ENCODE measurements at regions not wholly inside any gene's neighbourhood (a gene's known extent, or its start where the extent isn't known, plus 50 kb on each side); places are given as distances from the start of the nearest gene placed in this dataset.

- Mint-ChIP-seq H3K27me3 (ENCODE audit: low read depth) (peaks cover 4% of the 10 kb centered on the region), H3K4me3 (no peak overlapping the region), H3K9me3 (peaks cover 6% of the 10 kb centered on the region), H3K4me1 (ENCODE audit: low read depth) (no peaks in the 10 kb centered on the region), H3K36me3 (ENCODE audit: insufficient read depth) (no peaks in the 10 kb centered on the region)
- ATAC-seq, result no peak
- DNase-seq, result no peak
Measured at GRCh38 chr11:11086979-11087378, 229.1 kb upstream of the ZBED5 start.

GRCh38 chr11:11085580-11085979 is 227.7 kb upstream of the ZBED5 start:
- H3K4me3 Mint-ChIP-seq, result no peak overlapping the region
- ATAC-seq (no peak), DNase-seq (no peak)
- no peaks in the 10 kb centered on the region for H3K4me1 Mint-ChIP-seq (ENCODE audit: low read depth)
- H3K36me3 Mint-ChIP-seq (ENCODE audit: insufficient read depth), result no peaks in the 10 kb centered on the region
- H3K9me3 Mint-ChIP-seq, result peaks cover 6% of the 10 kb centered on the region
- H3K27me3 Mint-ChIP-seq (ENCODE audit: low read depth), result peaks cover 4% of the 10 kb centered on the region

DNA sequence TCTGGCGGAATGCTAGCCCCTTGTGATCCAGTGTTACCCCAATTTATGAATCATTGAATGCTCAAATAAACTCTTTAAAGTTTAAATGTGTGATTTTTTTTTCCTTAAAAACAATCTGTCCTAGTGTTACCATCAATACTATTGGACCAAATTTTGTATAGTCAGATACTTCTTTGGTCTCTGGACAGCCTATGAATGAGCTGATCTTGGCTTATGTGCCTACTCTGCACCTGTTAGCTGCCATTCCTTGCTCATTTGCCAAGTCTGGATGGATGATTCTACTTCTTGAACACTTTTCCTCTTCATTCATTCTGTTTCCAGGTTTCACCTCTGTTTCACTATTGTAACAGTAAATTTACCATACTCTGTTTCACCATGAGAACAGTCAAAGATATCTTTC is 226.5 kb upstream of the ZBED5 start:
- Mint-ChIP-seq H3K4me3 (no peak overlapping the region), H3K27me3 (ENCODE audit: low read depth) (peaks cover 4% of the 10 kb centered on the region), H3K4me1 (ENCODE audit: low read depth) (no peaks in the 10 kb centered on the region), H3K9me3 (no peaks in the 10 kb centered on the region), H3K36me3 (ENCODE audit: insufficient read depth) (no peaks in the 10 kb centered on the region)
- ATAC-seq (no peak), DNase-seq (no peak)

- ATAC-seq (no peak), DNase-seq (no peak)
- Mint-ChIP-seq H3K4me1 (ENCODE audit: low read depth) (no peaks in the 10 kb centered on the region), H3K36me3 (ENCODE audit: insufficient read depth) (no peaks in the 10 kb centered on the region), H3K9me3 (no peaks in the 10 kb centered on the region), H3K27me3 (ENCODE audit: low read depth) (peaks cover 9% of the 10 kb centered on the region), H3K4me3 (no peak overlapping the region)
Measured at GRCh38 chr11:11083441-11083840, 225.6 kb upstream of the ZBED5 start.

DNA sequence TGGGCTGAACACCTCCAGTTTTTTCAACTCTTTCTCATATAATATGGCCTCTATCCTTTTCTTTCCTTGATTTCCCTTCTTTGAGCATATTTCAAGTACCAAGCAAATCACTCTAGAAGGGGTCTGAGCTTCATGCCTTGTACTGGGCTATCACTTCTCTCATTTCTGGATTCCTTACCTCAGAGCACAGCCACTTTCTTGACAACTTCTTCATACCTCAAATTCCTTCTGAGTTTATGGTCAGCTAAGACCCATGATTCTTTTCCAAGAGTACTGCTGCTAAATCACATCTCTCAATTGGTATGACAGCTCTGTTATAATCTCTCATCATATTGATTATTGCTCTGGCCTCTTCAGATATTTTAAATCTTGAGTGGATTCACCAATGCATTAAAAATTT is 224.8 kb upstream of the ZBED5 start:
- Mint-ChIP-seq H3K36me3 (ENCODE audit: insufficient read depth) (no peaks in the 10 kb centered on the region), H3K27me3 (ENCODE audit: low read depth) (peaks cover 11% of the 10 kb centered on the region), H3K9me3 (no peaks in the 10 kb centered on the region), H3K4me1 (ENCODE audit: low read depth) (no peaks in the 10 kb centered on the region), H3K4me3 (no peak overlapping the region)
- no peak for DNase-seq
- no peak for ATAC-seq

- DNase-seq (no peak), ATAC-seq (no peak)
- H3K27me3 Mint-ChIP-seq (ENCODE audit: low read depth), result peaks cover 11% of the 10 kb centered on the region
- H3K4me3 Mint-ChIP-seq, result no peak overlapping the region
- H3K9me3 Mint-ChIP-seq, result no peaks in the 10 kb centered on the region
- H3K36me3 Mint-ChIP-seq (ENCODE audit: insufficient read depth), result no peaks in the 10 kb centered on the region
- peaks cover 3% of the 10 kb centered on the region for H3K4me1 Mint-ChIP-seq (ENCODE audit: low read depth)
Measured at GRCh38 chr11:11081776-11082175, 223.9 kb upstream of the ZBED5 start.

GRCh38 chr11:11081288-11081687 is 223.4 kb upstream of the ZBED5 start:
- no peaks in the 10 kb centered on the region for H3K36me3 Mint-ChIP-seq (ENCODE audit: insufficient read depth)
- H3K27me3 Mint-ChIP-seq (ENCODE audit: low read depth), result peaks cover 11% of the 10 kb centered on the region
- H3K4me1 Mint-ChIP-seq (ENCODE audit: low read depth), result peaks cover 3% of the 10 kb centered on the region
- ATAC-seq, result no peak
- H3K4me3 Mint-ChIP-seq, result no peak overlapping the region
- DNase-seq, result no peak
- no peaks in the 10 kb centered on the region for H3K9me3 Mint-ChIP-seq

DNA sequence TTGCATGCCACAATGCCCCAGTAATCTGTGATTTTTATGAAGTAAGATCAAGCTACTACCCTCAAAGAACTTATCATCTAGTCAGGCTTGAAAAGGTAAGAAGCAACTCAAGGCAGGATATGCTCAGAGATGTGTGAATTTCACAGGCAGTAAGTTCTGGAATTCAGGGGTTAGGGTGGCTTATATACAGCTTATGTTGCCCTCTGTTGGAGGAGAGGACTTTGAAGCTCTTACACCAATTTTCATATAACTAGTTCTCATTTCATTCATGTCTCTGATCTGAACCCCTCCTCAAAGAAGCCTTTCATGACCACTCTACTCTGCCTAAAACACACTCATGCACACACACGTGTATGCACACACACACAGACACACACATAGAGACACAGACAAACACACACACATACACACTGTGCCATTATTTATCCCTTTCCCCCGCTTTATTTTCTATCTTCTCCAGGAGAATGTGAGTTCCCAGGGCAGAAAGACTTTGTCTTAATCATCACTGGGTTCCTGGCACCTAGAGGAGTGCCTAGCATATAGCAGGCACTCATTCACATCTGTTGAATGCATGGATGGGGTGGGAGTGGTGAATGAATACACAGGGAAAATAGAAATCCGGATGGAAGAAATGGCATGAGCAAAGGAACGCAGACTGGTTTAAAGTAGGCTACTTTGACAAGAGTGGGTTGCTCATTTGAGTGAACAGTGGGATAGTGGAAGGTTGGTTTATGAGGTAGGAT is 220.7 kb upstream of the ZBED5 start:
- no peak for DNase-seq
- peaks cover 7% of the 10 kb centered on the region for H3K27me3 Mint-ChIP-seq (ENCODE audit: low read depth)
- no peak for ATAC-seq
- no peak overlapping the region for H3K4me3 Mint-ChIP-seq
- H3K9me3 Mint-ChIP-seq, result no peaks in the 10 kb centered on the region
- peaks cover 10% of the 10 kb centered on the region for H3K4me1 Mint-ChIP-seq (ENCODE audit: low read depth)
- no peaks in the 10 kb centered on the region for H3K36me3 Mint-ChIP-seq (ENCODE audit: insufficient read depth)

DNA sequence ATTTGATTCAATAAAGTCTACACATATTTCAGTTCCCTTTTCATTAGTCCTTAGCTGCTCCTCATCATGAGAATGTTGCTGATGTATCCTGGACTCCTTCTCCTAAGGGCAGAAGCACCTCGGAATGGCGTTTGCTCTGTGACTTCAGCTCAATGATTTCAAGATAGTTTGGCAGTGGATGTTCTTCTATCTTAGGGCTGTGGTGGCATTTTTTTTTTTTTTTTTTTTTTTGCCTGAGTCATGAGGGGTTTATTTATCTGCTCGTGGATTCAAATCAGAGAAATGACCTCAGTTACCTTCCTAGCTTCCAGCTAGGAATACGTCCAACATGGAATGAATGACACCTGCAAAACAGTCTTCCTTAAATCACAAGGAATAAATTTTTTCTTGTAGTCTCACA is 220.0 kb upstream of the ZBED5 start:
- ATAC-seq (no peak), DNase-seq (no peak)
- Mint-ChIP-seq H3K9me3 (no peaks in the 10 kb centered on the region), H3K4me1 (ENCODE audit: low read depth) (peaks cover 10% of the 10 kb centered on the region), H3K36me3 (ENCODE audit: insufficient read depth) (no peaks in the 10 kb centered on the region), H3K27me3 (ENCODE audit: low read depth) (peaks cover 7% of the 10 kb centered on the region), H3K4me3 (no peak overlapping the region)

DNA sequence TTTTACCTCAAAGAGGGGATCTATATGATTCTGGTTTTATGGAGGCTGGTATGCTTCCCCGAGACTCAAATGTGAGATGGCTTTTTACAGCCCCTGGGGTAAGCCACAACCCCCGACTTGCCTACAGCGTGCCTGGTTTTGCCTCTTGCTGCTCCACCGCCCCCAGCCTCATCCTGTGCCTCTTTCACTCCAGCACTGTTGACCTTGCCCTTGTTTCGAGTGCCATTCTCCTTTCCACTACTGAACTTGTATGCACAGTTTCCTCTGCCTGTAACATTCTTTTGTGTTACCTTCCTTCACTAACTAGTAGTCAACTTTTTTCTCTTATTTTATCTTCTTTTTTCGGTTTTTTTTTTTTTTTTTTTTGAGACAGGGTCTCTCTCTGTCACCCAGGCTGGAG is 219.0 kb upstream of the ZBED5 start:
- no peak overlapping the region for H3K4me3 Mint-ChIP-seq
- no peak for ATAC-seq
- no peaks in the 10 kb centered on the region for H3K36me3 Mint-ChIP-seq (ENCODE audit: insufficient read depth)
- H3K9me3 Mint-ChIP-seq, result no peaks in the 10 kb centered on the region
- peaks cover 7% of the 10 kb centered on the region for H3K27me3 Mint-ChIP-seq (ENCODE audit: low read depth)
- no peak for DNase-seq
- peaks cover 10% of the 10 kb centered on the region for H3K4me1 Mint-ChIP-seq (ENCODE audit: low read depth)

DNA sequence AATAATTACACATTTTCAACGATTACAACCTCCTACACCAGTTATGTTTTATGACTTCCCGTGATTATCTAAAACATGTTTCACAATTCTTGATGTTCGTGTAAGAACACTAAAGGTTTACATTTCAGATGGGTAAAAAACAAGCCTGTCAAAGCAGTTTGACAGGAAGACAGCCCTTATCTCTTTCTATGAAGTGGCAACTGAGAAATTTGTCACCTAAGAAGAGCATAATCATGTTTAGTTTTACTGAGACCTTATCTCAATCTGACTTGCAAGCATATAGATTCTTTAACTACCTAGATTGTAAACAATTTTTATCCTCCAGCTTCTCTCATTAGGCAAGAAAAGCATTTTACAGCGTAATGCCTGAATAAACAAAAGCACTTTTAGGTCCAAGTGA is 218.4 kb upstream of the ZBED5 start:
- H3K27me3 Mint-ChIP-seq (ENCODE audit: low read depth), result peaks cover 7% of the 10 kb centered on the region

GRCh38 chr11:11075515-11076171 is 217.8 kb upstream of the ZBED5 start:
- Mint-ChIP-seq H3K4me1 (ENCODE audit: low read depth) (peaks cover 10% of the 10 kb centered on the region), H3K36me3 (ENCODE audit: insufficient read depth) (no peaks in the 10 kb centered on the region), H3K27me3 (ENCODE audit: low read depth) (peaks cover 7% of the 10 kb centered on the region), H3K9me3 (no peaks in the 10 kb centered on the region), H3K4me3 (no peak overlapping the region)
- no peak for DNase-seq
- ATAC-seq, result no peak

More for the DNA sequence above, 218.4 kb upstream of the ZBED5 start:
- Mint-ChIP-seq H3K9me3 (no peaks in the 10 kb centered on the region), H3K36me3 (ENCODE audit: insufficient read depth) (no peaks in the 10 kb centered on the region), H3K4me1 (ENCODE audit: low read depth) (peaks cover 10% of the 10 kb centered on the region), H3K4me3 (no peak overlapping the region)
- DNase-seq (no peak), ATAC-seq (no peak)

DNA sequence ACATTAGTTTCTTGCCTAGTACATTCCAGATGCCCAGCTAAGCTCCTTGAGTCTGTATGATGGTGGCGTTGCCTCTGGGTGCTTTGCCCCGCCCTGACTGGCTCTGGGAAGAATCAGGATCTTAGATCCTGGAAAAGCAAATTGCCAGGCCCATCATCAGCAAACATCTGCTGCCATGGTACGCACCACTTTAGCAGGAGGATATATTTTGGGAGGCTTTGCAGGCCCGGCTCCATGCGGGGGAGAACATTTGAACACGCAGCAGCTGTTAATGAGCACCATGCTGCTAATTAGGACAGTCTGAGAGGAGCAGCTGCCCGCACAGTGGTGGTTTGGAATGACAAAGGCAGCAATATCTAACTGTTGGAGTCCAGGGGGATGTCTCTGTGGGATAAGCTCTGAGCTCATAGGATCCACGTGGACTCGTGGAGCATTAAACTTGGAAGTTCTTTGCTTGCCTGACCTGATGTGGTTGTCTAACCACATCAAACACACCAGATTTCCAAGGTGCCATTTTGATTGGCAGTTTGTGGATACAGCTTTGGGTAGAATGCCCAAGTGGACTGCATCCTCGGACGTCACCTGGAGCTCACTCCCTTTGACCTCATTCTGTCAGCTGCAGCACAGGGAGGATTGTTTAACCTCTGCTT is 217.0 kb upstream of the ZBED5 start:
- no peak for ATAC-seq
- H3K36me3 Mint-ChIP-seq (ENCODE audit: insufficient read depth), result no peaks in the 10 kb centered on the region
- H3K4me1 Mint-ChIP-seq (ENCODE audit: low read depth), result peaks cover 10% of the 10 kb centered on the region
- H3K9me3 Mint-ChIP-seq, result no peaks in the 10 kb centered on the region
- no peak for DNase-seq
- H3K27me3 Mint-ChIP-seq (ENCODE audit: low read depth), result peaks cover 7% of the 10 kb centered on the region
- no peak overlapping the region for H3K4me3 Mint-ChIP-seq

GRCh38 chr11:11073996-11074395 is 216.1 kb upstream of the ZBED5 start:
- Mint-ChIP-seq H3K9me3 (no peaks in the 10 kb centered on the region), H3K27me3 (ENCODE audit: low read depth) (peaks cover 7% of the 10 kb centered on the region), H3K36me3 (ENCODE audit: insufficient read depth) (no peaks in the 10 kb centered on the region), H3K4me1 (ENCODE audit: low read depth) (peaks cover 10% of the 10 kb centered on the region), H3K4me3 (no peak overlapping the region)
- no peak for DNase-seq
- no peak for ATAC-seq

DNA sequence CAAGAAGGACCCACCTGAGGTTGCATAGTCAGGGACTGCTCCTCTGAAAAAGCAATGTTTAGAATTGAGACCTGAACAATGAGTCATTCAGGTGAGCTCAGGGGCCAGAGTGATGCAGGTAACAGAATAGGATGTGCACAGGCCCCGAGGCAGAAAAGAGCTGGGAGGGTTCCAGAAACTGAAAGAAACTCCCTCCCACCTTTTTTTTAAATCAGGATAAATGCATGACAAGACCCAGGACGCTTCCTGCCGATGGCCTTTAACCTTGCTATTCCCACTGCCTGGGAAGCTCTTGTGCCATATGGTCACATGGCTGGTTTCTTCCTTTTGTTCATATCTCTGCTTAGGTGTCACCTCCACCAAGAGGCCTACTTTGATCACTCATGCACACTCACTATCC is 214.2 kb upstream of the ZBED5 start:
- Mint-ChIP-seq H3K9me3 (no peaks in the 10 kb centered on the region), H3K4me1 (ENCODE audit: low read depth) (peaks cover 10% of the 10 kb centered on the region), H3K27me3 (ENCODE audit: low read depth) (no peaks in the 10 kb centered on the region), H3K36me3 (ENCODE audit: insufficient read depth) (no peaks in the 10 kb centered on the region), H3K4me3 (no peak overlapping the region)
- DNase-seq (no peak), ATAC-seq (no peak)
